ENCODE measurements at regions not wholly inside any gene's neighbourhood (a gene's known extent, or its start where the extent isn't known, plus 50 kb on each side); places are given as distances from the start of the nearest gene placed in this dataset.

- Mint-ChIP-seq H3K4me1 (ENCODE audit: low read depth) (no peaks in the 10 kb centered on the region), H3K4me3 (no peak overlapping the region), H3K9me3 (peaks cover 21% of the 10 kb centered on the region), H3K27ac (no peak overlapping the region), H3K27me3 (no peaks in the 10 kb centered on the region), H3K36me3 (no peaks in the 10 kb centered on the region)
- POLR2A ChIA-PET: no interaction called here
- intact Hi-C loops (cut with micrococcal nuclease): no loop called here
- no peak for DNase-seq
- CTCF ChIA-PET: no interaction called here
Measured at GRCh38 chr16:63292036-63292435, 1255.8 kb upstream of the CDH8 start.

- Mint-ChIP-seq H3K36me3 (no peaks in the 10 kb centered on the region), H3K27me3 (no peaks in the 10 kb centered on the region), H3K9me3 (peaks cover 17% of the 10 kb centered on the region), H3K4me3 (no peak overlapping the region), H3K27ac (no peak overlapping the region), H3K4me1 (ENCODE audit: low read depth) (no peaks in the 10 kb centered on the region)
- CTCF ChIA-PET: interaction anchor here (1.0 kb wide), 1 partner anchor 1064 kb away, joined by 3 read pairs; no protein-coding TSS in a partner anchor
- POLR2A ChIA-PET: no interaction called here
- peak; percentile 10 for DNase-seq
- intact Hi-C loops (cut with micrococcal nuclease): no loop called here
Measured at GRCh38 chr16:63289834-63290460, 1253.7 kb upstream of the CDH8 start.

- no peaks in the 10 kb centered on the region for H3K36me3 Mint-ChIP-seq
- H3K4me3 Mint-ChIP-seq: no peak overlapping the region
- ChIA-PET CTCF (no interaction called here), POLR2A (no interaction called here)
- peaks cover 21% of the 10 kb centered on the region for H3K9me3 Mint-ChIP-seq
- DNase-seq: no peak
- intact Hi-C loops (cut with micrococcal nuclease): no loop called here
- H3K4me1 Mint-ChIP-seq (ENCODE audit: low read depth): no peaks in the 10 kb centered on the region
- no peaks in the 10 kb centered on the region for H3K27me3 Mint-ChIP-seq
- no peak overlapping the region for H3K27ac Mint-ChIP-seq
Measured at GRCh38 chr16:63287401-63287800, 1251.2 kb upstream of the CDH8 start.

GRCh38 chr16:63283721-63284120 lies 1247.5 kb upstream of the CDH8 start:
- intact Hi-C loops (cut with micrococcal nuclease): no loop called here
- Mint-ChIP-seq H3K27me3 (no peaks in the 10 kb centered on the region), H3K36me3 (no peaks in the 10 kb centered on the region), H3K27ac (no peak overlapping the region), H3K9me3 (peaks cover 28% of the 10 kb centered on the region), H3K4me3 (no peak overlapping the region), H3K4me1 (ENCODE audit: low read depth) (no peaks in the 10 kb centered on the region)
- no peak for DNase-seq
- POLR2A ChIA-PET: no interaction called here
- CTCF ChIA-PET: no interaction called here

- H3K9me3 Mint-ChIP-seq: peaks cover 28% of the 10 kb centered on the region
- no peak for DNase-seq
- H3K27me3 Mint-ChIP-seq: no peaks in the 10 kb centered on the region
- CTCF ChIA-PET: no interaction called here
- H3K4me1 Mint-ChIP-seq (ENCODE audit: low read depth): no peaks in the 10 kb centered on the region
- H3K36me3 Mint-ChIP-seq: no peaks in the 10 kb centered on the region
- H3K4me3 Mint-ChIP-seq: no peak overlapping the region
- intact Hi-C loops (cut with micrococcal nuclease): no loop called here
- POLR2A ChIA-PET: no interaction called here
- H3K27ac Mint-ChIP-seq: no peak overlapping the region
Measured at GRCh38 chr16:63244631-63245030, 1208.4 kb upstream of the CDH8 start.

- POLR2A ChIA-PET: no interaction called here
- Mint-ChIP-seq H3K27ac (no peak overlapping the region), H3K9me3 (peaks cover 35% of the 10 kb centered on the region), H3K27me3 (no peaks in the 10 kb centered on the region), H3K4me3 (no peak overlapping the region), H3K36me3 (no peaks in the 10 kb centered on the region), H3K4me1 (ENCODE audit: low read depth) (no peaks in the 10 kb centered on the region)
- CTCF ChIA-PET: no interaction called here
- intact Hi-C loops (cut with micrococcal nuclease): no loop called here
- no peak for DNase-seq
Measured at GRCh38 chr16:63241497-63242028, 1205.3 kb upstream of the CDH8 start.

- CTCF ChIA-PET: no interaction called here
- no peaks in the 10 kb centered on the region for H3K4me1 Mint-ChIP-seq (ENCODE audit: low read depth)
- no peaks in the 10 kb centered on the region for H3K27me3 Mint-ChIP-seq
- POLR2A ChIA-PET: no interaction called here
- peaks cover 45% of the 10 kb centered on the region for H3K9me3 Mint-ChIP-seq
- no peak for DNase-seq
- no peak overlapping the region for H3K27ac Mint-ChIP-seq
- H3K4me3 Mint-ChIP-seq: no peak overlapping the region
- H3K36me3 Mint-ChIP-seq: no peaks in the 10 kb centered on the region
- intact Hi-C loops (cut with micrococcal nuclease): no loop called here
Measured at GRCh38 chr16:63239065-63239570, 1202.9 kb upstream of the CDH8 start.

- intact Hi-C loops (cut with micrococcal nuclease): no loop called here
- POLR2A ChIA-PET: no interaction called here
- Mint-ChIP-seq H3K27me3 (no peaks in the 10 kb centered on the region), H3K9me3 (peaks cover 35% of the 10 kb centered on the region), H3K27ac (no peak overlapping the region), H3K4me1 (ENCODE audit: low read depth) (no peaks in the 10 kb centered on the region), H3K36me3 (no peaks in the 10 kb centered on the region), H3K4me3 (no peak overlapping the region)
- no peak for DNase-seq
- CTCF ChIA-PET: no interaction called here
Measured at GRCh38 chr16:63230421-63231040, 1194.3 kb upstream of the CDH8 start.

GRCh38 chr16:63228259-63228658 lies 1192.0 kb upstream of the CDH8 start:
- CTCF ChIA-PET: no interaction called here
- Mint-ChIP-seq H3K27me3 (no peaks in the 10 kb centered on the region), H3K9me3 (peaks cover 33% of the 10 kb centered on the region), H3K4me1 (ENCODE audit: low read depth) (no peaks in the 10 kb centered on the region), H3K27ac (no peak overlapping the region), H3K36me3 (no peaks in the 10 kb centered on the region), H3K4me3 (no peak overlapping the region)
- DNase-seq: no peak
- POLR2A ChIA-PET: no interaction called here
- intact Hi-C loops (cut with micrococcal nuclease): no loop called here

GRCh38 chr16:63223851-63224250 lies 1187.6 kb upstream of the CDH8 start:
- H3K9me3 Mint-ChIP-seq: peaks cover 41% of the 10 kb centered on the region
- H3K27ac Mint-ChIP-seq: no peak overlapping the region
- H3K4me3 Mint-ChIP-seq: no peak overlapping the region
- no peaks in the 10 kb centered on the region for H3K27me3 Mint-ChIP-seq
- no peaks in the 10 kb centered on the region for H3K4me1 Mint-ChIP-seq (ENCODE audit: low read depth)
- H3K36me3 Mint-ChIP-seq: no peaks in the 10 kb centered on the region
- no peak for DNase-seq
- ChIA-PET POLR2A (no interaction called here), CTCF (no interaction called here)
- intact Hi-C loops (cut with micrococcal nuclease): no loop called here

- H3K27me3 Mint-ChIP-seq: no peaks in the 10 kb centered on the region
- ChIA-PET POLR2A (no interaction called here), CTCF (no interaction called here)
- intact Hi-C loops (cut with micrococcal nuclease): no loop called here
- no peaks in the 10 kb centered on the region for H3K4me1 Mint-ChIP-seq (ENCODE audit: low read depth)
- H3K27ac Mint-ChIP-seq: no peak overlapping the region
- peaks cover 29% of the 10 kb centered on the region for H3K9me3 Mint-ChIP-seq
- H3K4me3 Mint-ChIP-seq: no peak overlapping the region
- no peaks in the 10 kb centered on the region for H3K36me3 Mint-ChIP-seq
- no peak for DNase-seq
Measured at GRCh38 chr16:63216696-63217423, 1180.6 kb upstream of the CDH8 start.

GRCh38 chr16:63201851-63202250 lies 1165.6 kb upstream of the CDH8 start:
- Mint-ChIP-seq H3K9me3 (peaks cover 32% of the 10 kb centered on the region), H3K27me3 (no peaks in the 10 kb centered on the region), H3K4me1 (ENCODE audit: low read depth) (no peaks in the 10 kb centered on the region), H3K36me3 (no peaks in the 10 kb centered on the region), H3K4me3 (no peak overlapping the region), H3K27ac (no peak overlapping the region)
- ChIA-PET POLR2A (no interaction called here), CTCF (no interaction called here)
- intact Hi-C loops (cut with micrococcal nuclease): no loop called here
- DNase-seq: no peak

GRCh38 chr16:63200940-63201339 lies 1164.7 kb upstream of the CDH8 start:
- Mint-ChIP-seq H3K4me1 (ENCODE audit: low read depth) (no peaks in the 10 kb centered on the region), H3K4me3 (no peak overlapping the region), H3K9me3 (peaks cover 30% of the 10 kb centered on the region), H3K27me3 (no peaks in the 10 kb centered on the region), H3K36me3 (no peaks in the 10 kb centered on the region), H3K27ac (no peak overlapping the region)
- no peak for DNase-seq
- POLR2A ChIA-PET: no interaction called here
- intact Hi-C loops (cut with micrococcal nuclease): no loop called here
- CTCF ChIA-PET: no interaction called here
